SK-MEL-5 (cell line): ENCODE measurements at regions not wholly inside any gene's neighbourhood (a gene's known extent, or its start where the extent isn't known, plus 50 kb on each side); places are given as distances from the start of the nearest gene placed in this dataset.

Experiments used
- DNase-seq: peaks from one replicate; pipeline ENCODE4 v3.0.0-alpha.2; 2016; ENCODE audit warnings: low read depth, low spot score
- in situ Hi-C: cut with HindIII; loops from 2 replicates; pipeline ENCODE4 v1.10.0; 2016; ENCODE audit warnings: low sequenced_read_pairs, high pct_unique_total_duplicates, low pct_unique_long_range_greater_than_20kb

GRCh38 chr13:34217343-34218025 is 399.5 kb downstream of the RFC3 start:
- in situ Hi-C loops: no loop called here
- no peak for DNase-seq

- in situ Hi-C loops: no loop called here
- no peak for DNase-seq
Measured at GRCh38 chr13:34223984-34224383, 406.0 kb downstream of the RFC3 start.

- DNase-seq: no peak
- in situ Hi-C loops: no loop called here
Measured at GRCh38 chr13:34224877-34225276, 406.9 kb downstream of the RFC3 start.

- no peak for DNase-seq
Measured at GRCh38 chr13:34230271-34230670, 412.3 kb downstream of the RFC3 start.

GRCh38 chr13:34241332-34241731 is 423.4 kb downstream of the RFC3 start:
- no peak for DNase-seq
- in situ Hi-C loops: no loop called here

More at GRCh38 chr13:34230271-34230670, 412.3 kb downstream of the RFC3 start:
- in situ Hi-C loops: no loop called here

- in situ Hi-C loops: no loop called here
- DNase-seq: no peak
Measured at GRCh38 chr13:34243403-34243802, 425.5 kb downstream of the RFC3 start.

DNA sequence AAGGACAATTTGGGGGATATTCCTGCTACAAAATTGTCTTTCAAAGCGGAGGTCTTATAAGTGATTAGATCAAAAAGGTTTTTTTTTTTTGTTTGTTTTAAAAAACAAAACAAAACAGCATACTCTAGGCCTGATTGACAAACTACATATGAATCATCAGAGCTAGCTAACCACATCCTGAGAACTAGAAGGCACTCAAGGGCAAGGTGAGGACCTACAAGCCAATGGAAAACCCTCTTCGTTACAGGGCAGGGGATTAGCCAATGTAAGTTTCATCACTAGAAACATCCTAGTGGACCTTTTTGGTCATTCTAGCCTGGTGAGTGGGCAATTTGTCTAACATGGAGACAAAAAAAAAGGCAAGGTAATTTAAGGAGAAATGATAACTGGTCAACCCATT is 428.6 kb downstream of the RFC3 start:
- no peak for DNase-seq
- in situ Hi-C loops: no loop called here

DNA sequence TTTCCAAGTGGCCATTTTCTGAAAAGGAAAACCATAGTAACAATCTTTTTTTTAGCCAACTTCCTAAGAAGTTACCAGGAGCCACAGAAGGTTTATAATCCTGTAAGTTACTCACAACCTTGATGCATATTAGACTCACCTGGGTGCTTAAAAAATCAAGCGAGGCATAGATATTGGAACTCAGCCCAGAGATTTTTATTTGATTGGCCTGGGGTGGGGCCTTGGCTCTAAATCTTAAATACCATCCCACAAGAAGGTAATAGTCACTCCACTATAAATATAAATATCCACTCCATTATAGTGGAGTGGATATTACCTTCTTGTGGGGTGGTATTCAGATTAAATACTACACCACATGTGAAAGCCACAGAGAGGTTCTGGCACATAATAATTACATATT is 429.6 kb downstream of the RFC3 start:
- in situ Hi-C loops: no loop called here

GRCh38 chr13:34249546-34250039 is 431.6 kb downstream of the RFC3 start:
- DNase-seq: peak; percentile 53
- in situ Hi-C loops: no loop called here

More for the DNA sequence above, 429.6 kb downstream of the RFC3 start:
- DNase-seq: no peak

DNA sequence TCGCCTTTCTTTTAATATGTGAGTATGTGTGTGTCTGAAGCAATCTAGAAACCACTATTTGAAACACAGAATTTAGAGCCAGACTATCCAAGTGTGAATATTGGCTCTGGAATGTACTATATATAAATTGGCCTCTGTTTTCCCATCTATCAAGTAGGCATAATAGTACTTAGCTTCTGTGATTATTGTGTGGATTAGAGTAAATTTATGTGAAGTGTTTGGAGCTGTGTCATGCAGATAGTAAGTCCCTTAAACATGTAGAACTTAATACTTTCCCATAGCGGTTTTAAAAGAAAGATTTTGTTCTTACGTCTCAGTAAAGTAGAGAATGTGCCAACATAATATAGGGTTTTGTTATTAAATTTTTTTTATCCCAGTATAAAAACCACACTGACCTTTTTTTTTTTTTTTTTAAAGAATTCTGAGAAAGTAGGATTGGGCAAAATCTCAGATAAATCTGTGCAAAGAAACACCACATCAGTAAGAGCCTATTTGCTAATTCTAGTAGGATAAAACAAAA is 432.3 kb downstream of the RFC3 start:
- DNase-seq: no peak
- in situ Hi-C loops: no loop called here

- no peak for DNase-seq
- in situ Hi-C loops: no loop called here
Measured at GRCh38 chr13:34254366-34254765, 436.4 kb downstream of the RFC3 start.

DNA sequence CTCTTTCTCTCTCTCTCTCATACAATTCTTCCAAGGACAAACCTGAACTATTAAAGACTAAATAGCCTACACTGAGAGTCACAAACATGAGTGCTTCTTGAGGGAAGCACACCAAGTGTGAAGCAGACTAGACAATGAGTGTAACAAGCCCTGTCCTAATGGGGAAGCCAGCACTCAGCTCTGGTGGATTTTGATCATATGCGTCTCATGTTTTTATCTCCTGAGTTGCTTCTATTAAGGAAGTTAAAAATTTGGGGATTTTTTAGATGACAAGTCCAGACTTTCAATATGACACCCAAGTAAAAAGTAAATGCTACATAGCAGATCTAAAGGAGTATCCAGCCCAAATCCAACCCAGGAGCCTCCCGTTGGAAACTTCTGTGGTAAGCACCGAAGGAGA is 437.8 kb downstream of the RFC3 start:
- in situ Hi-C loops: no loop called here

DNA sequence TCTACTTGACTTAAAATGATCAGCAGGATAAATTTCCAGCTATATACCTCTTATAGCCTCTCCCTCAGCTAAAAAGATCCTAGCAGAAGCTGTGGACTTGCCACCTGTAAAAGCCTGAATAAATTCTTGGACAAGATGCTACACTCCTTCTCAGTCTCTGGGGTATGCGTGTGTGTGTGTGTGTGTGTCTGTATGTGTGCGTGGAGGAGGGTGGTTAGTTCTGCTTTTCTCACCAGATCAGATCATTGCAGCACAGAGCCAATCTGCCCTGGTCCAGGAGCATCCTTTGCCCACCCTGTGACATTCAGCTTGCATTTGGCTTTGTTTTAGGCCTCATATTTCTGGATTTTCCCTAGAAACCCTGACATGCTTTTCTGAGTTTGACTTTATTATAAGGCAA is 438.3 kb downstream of the RFC3 start:
- DNase-seq: no peak
- in situ Hi-C loops: no loop called here

More for the DNA sequence above, 437.8 kb downstream of the RFC3 start:
- DNase-seq: no peak

GRCh38 chr13:34257966-34258365 is 440.0 kb downstream of the RFC3 start:
- in situ Hi-C loops: no loop called here
- no peak for DNase-seq

- in situ Hi-C loops: no loop called here
- no peak for DNase-seq
Measured at GRCh38 chr13:34258646-34259386, 440.9 kb downstream of the RFC3 start.

DNA sequence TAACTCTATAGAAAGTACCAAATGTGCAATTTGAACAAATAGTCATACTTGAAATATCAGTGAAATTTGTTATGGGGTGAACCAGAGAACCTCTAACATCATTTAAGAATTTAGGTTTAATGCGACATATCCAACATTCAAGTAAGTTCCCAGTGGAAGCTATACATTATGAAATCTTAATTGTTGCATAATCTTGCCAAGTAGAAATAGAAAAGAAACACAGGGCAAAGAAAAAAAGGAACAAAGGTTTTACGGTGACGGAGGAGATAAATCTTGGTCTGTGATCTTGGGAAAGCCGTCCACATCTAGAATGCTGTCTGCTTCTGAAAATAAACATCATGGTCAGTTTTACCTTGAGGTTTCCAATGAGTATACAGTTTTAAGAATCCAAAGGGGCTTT is 445.7 kb downstream of the RFC3 start:
- in situ Hi-C loops: no loop called here
- DNase-seq: no peak

DNA sequence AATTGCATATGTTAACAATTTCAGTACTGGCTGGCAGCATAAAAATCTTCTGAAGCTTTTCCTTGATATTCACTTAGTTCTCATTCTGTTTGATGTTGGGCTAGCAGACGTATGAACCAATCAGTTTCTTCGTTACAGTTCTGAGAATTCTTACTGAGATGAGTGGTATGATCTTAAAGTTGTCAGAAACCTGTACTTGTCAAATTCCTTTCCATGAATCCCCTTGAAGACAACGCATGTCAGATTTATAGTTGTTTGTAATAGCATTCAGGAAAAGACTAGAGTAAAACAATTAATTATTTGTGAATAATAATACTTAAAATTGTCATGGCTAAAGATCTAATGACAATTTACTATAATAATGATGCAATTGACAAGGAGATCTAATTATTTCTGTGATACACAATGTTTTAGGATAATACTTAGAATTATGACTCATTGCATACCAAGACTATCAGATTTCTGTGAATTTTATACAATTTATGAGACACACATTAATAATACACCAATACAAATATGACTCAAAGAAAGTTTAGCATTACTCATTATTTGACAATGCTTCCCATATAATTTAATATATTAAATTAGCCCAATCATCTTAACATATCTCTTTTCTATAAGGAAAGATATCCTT is 447.2 kb downstream of the RFC3 start:
- in situ Hi-C loops: no loop called here
- no peak for DNase-seq

GRCh38 chr13:34276764-34277163 is 458.8 kb downstream of the RFC3 start:
- no peak for DNase-seq
- in situ Hi-C loops: no loop called here
